ENCODE measurements at regions not wholly inside any gene's neighbourhood (a gene's known extent, or its start where the extent isn't known, plus 50 kb on each side); places are given as distances from the start of the nearest gene placed in this dataset.

DNA sequence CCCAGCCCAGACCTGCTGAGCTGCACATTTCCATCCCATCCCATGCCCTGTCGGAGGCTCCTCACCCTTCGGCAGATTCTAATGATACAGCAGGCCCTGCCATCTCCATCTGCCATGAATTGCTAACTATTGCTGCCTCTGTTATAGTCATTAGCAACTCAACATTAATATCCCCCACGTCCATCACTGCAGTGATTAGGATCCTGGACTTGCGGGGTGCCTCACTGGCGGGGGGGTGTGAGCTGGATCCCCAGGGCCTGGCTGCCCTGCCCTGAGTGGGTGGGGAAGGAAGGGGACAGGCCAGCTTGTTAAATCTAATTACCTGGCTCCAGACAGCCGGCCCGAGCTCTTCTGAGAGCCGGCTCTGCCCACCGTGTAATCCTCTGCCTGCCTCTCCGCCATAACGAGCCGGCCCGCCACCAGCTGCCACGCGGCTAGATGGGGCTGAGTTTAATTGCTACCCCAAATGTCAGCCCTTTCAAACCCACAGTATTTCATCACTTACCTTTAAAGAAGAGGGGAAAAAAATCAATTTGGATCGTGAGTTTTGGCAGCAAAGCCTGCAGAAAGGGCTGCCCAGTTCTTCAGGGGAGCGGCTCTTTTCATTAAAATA lies 227.3 kb upstream of the CSF3R start:
- no peak for DNase-seq
- no peak for ATAC-seq
- H3K4me3 ChIP-seq, result no peak overlapping the region
- H3K27me3 ChIP-seq (ENCODE audit: insufficient read depth in 3 of 3, low read length in 2 of 3), result peaks cover 0 to 53% (median 12%) of the 10 kb centered on the region in 3 donors
- H3K36me3 ChIP-seq (ENCODE audit: insufficient read depth in 1 of 2, low read depth in 1 of 2), result no peaks in the 10 kb centered on the region
- H3K9me3 ChIP-seq, result no peaks in the 10 kb centered on the region
- H3K4me1 ChIP-seq, result no peaks in the 10 kb centered on the region
- intact Hi-C loops (cut with DNase I), result no loop called here
- no peak overlapping the region for H3K27ac ChIP-seq
- 22 to 23% (median 22%) methylated on average over 17 of the region's 17 CpGs for WGBS, 3 donors
- TF ChIP-seq, protein P1, sequence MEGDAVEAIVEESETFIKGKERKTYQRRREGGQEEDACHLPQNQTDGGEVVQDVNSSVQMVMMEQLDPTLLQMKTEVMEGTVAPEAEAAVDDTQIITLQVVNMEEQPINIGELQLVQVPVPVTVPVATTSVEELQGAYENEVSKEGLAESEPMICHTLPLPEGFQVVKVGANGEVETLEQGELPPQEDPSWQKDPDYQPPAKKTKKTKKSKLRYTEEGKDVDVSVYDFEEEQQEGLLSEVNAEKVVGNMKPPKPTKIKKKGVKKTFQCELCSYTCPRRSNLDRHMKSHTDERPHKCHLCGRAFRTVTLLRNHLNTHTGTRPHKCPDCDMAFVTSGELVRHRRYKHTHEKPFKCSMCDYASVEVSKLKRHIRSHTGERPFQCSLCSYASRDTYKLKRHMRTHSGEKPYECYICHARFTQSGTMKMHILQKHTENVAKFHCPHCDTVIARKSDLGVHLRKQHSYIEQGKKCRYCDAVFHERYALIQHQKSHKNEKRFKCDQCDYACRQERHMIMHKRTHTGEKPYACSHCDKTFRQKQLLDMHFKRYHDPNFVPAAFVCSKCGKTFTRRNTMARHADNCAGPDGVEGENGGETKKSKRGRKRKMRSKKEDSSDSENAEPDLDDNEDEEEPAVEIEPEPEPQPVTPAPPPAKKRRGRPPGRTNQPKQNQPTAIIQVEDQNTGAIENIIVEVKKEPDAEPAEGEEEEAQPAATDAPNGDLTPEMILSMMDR (IDR thresholded peaks at IDR 0.05), result no peak

DNA sequence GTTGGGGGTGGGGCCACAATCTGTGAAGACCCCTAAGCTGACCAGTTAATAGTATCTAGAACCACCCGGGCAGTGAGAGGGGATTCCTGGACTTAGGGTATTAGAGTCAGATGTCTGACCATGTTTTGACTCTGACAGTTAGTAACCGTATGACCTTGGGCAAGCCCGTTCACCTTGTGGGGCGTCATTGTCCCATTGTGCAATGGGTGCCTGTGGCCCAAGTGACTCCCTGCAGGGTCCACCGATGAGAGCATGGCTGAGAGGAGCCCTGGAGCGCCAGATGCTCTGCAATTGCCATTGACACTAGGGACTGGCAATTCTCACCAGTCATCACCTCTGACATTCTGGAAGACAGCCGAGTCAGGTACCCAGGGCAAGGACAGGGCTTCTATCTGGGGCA lies 225.9 kb upstream of the CSF3R start:
- H3K27me3 ChIP-seq (ENCODE audit: insufficient read depth in 3 of 3, low read length in 2 of 3), result peaks cover 0 to 58% (median 12%) of the 10 kb centered on the region in 3 donors

DNA sequence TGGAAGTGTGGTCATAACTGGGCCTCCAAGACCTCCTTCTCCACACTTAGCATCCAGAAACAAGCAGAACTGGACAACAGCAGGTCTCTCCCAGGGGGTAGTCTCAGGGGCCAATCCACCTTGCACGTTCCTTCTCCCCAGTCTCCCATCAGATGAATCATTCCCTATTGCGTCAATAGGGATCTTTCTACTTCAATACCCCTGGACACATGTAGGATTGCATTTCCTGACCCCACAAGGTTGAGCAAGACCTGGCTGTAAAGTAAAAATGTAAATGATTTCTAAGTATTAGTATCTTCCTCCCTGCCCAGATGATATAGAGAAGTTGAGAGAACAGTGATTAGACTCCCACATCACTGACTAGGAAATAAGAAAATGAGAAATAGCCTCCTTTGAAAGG lies 224.5 kb upstream of the CSF3R start:
- TF ChIP-seq, protein P1 (IDR thresholded peaks at IDR 0.05), result no peak
- ATAC-seq (no peak), DNase-seq (no peak)
- no peaks in the 10 kb centered on the region for H3K36me3 ChIP-seq (ENCODE audit: insufficient read depth in 1 of 2, low read depth in 1 of 2)
- no peaks in the 10 kb centered on the region for H3K9me3 ChIP-seq
- H3K27me3 ChIP-seq (ENCODE audit: insufficient read depth in 3 of 3, low read length in 2 of 3), result peaks cover 0 to 50% (median 12%) of the 10 kb centered on the region in 3 donors
- H3K27ac ChIP-seq, result no peak overlapping the region
- WGBS, 3 donors, result 70 to 75% (median 72%) methylated on average over 2 of the region's 2 CpGs
- intact Hi-C loops (cut with DNase I), result no loop called here
- H3K4me1 ChIP-seq, result no peaks in the 10 kb centered on the region
- H3K4me3 ChIP-seq, result no peak overlapping the region

More for the DNA sequence above, 225.9 kb upstream of the CSF3R start:
- no peak for DNase-seq
- Histone ChIP-seq H3K4me3 (no peak overlapping the region), H3K27ac (no peak overlapping the region), H3K4me1 (no peaks in the 10 kb centered on the region), H3K36me3 (ENCODE audit: insufficient read depth in 1 of 2, low read depth in 1 of 2) (no peaks in the 10 kb centered on the region), H3K9me3 (no peaks in the 10 kb centered on the region)
- TF ChIP-seq, protein P1 (IDR thresholded peaks at IDR 0.05), result no peak
- intact Hi-C loops (cut with DNase I), result no loop called here
- 83 to 90% (median 89%) methylated on average over 7 of the region's 7 CpGs for WGBS, 3 donors
- no peak for ATAC-seq

DNA sequence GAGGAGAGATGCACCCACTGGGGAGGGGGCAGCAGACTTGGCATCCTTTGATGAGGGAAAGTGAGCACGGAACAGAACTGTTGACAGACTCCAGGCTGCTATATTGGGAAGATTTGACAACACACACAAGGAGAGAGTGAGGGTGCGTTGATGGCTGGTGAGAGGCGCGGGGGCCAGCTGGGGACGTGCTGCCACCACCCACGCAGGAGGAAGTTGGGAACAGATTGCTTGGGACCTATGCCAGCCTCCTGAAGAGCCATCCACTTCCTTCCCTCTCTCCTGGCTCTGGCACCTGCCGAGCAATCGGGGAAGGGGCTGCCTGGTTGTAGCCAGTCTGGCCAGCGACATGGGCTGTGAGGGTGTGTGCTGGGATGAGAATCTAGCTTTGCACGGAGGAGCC lies 223.7 kb upstream of the CSF3R start:
- no peaks in the 10 kb centered on the region for H3K4me1 ChIP-seq
- no peaks in the 10 kb centered on the region for H3K36me3 ChIP-seq (ENCODE audit: insufficient read depth in 1 of 2, low read depth in 1 of 2)
- H3K27ac ChIP-seq, result no peak overlapping the region
- peaks cover 0 to 44% (median 12%) of the 10 kb centered on the region in 3 donors for H3K27me3 ChIP-seq (ENCODE audit: insufficient read depth in 3 of 3, low read length in 2 of 3)
- intact Hi-C loops (cut with DNase I), result no loop called here
- H3K9me3 ChIP-seq, result no peaks in the 10 kb centered on the region
- no peak overlapping the region for H3K4me3 ChIP-seq
- DNase-seq (no peak), ATAC-seq (no peak)
- 24 to 29% (median 25%) methylated on average over 8 to 10 of the region's 10 CpGs for WGBS, 3 donors
- TF ChIP-seq, protein P1 (IDR thresholded peaks at IDR 0.05), result no peak

DNA sequence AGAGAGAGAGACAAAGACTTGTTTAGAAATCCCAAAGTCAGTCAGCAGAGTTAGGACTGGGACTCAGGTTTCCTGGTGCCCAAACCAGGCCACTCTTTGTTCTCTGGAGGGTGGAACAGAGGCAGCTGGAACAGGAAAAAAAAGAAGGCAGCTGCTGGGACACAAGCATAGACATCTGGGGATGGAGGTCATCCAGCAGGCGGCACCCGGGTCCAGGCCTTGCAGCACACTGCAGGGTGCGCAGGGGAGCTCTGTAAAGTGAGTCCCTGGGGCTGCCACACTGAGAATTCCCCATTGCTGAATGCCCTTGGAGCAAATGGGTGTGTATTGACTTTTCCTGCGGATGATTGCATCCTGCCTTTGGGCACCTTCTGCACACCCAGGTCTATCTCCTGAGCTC lies 222.9 kb upstream of the CSF3R start:
- TF ChIP-seq, protein P1 (IDR thresholded peaks at IDR 0.05), result no peak
- no peak for DNase-seq
- H3K9me3 ChIP-seq, result no peaks in the 10 kb centered on the region
- intact Hi-C loops (cut with DNase I), result no loop called here
- H3K4me1 ChIP-seq, result no peaks in the 10 kb centered on the region
- 18 to 54% (median 34%) methylated on average over 4 of the region's 4 CpGs for WGBS, 3 donors
- H3K36me3 ChIP-seq (ENCODE audit: insufficient read depth in 1 of 2, low read depth in 1 of 2), result no peaks in the 10 kb centered on the region
- no peak for ATAC-seq
- H3K4me3 ChIP-seq, result no peak overlapping the region
- H3K27ac ChIP-seq, result no peak overlapping the region
- H3K27me3 ChIP-seq (ENCODE audit: insufficient read depth in 3 of 3, low read length in 2 of 3), result peaks cover 0 to 44% (median 12%) of the 10 kb centered on the region in 3 donors
